DMS114 treated with DMSO at 0.1 percent for 48 hours (cell line): ENCODE measurements at regions not wholly inside any gene's neighbourhood (a gene's known extent, or its start where the extent isn't known, plus 50 kb on each side); places are given as distances from the start of the nearest gene placed in this dataset.
"Not testable (repeated sequence)": the region's sequence is repeated elsewhere in the genome, so short reads cannot be mapped to it uniquely, and the experiment has no call there.

Source experiments
- DNase-seq: peaks from one replicate; lab custom pipeline; 2025; ENCODE audit not compliant: unreplicated experiment; lab: John Stamatoyannopoulos, UW

- no peak for DNase-seq
These were observed 1019.0 kb downstream of the TAF11L14 start for GRCh38 chr5:18653216-18653752.

DNA sequence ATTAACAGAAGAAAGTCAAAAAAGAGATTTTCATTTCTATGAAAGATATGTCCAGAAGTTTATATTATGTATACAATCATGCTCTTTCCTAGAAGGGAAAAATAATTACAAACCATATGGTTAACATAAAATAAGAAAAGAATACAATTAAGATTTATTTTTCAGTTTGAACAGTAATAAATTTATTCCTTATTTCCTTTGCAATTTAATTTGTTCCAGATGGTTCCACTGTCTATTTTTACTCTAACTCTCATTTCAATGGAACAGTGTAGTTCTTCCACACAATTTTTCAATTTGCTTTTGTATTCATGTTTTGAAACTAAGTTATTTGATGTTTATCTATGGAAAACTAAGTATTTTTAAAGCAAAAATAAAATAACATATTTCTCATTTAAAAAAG, 1026.3 kb downstream of the TAF11L14 start:
- no peak for DNase-seq

- no peak for DNase-seq
These were observed 1028.0 kb downstream of the TAF11L14 start for GRCh38 chr5:18662231-18662630.

- not testable (repeated sequence) for DNase-seq
These were observed 1040.0 kb downstream of the TAF11L14 start for GRCh38 chr5:18674212-18674611.

- DNase-seq: no peak
These were observed 1040.8 kb downstream of the TAF11L14 start for GRCh38 chr5:18675041-18675440.

- no peak for DNase-seq
These were observed 1052.0 kb downstream of the TAF11L14 start for GRCh38 chr5:18686253-18686652.

GRCh38 chr5:18687429-18687828, 1053.2 kb downstream of the TAF11L14 start:
- DNase-seq: no peak

DNA sequence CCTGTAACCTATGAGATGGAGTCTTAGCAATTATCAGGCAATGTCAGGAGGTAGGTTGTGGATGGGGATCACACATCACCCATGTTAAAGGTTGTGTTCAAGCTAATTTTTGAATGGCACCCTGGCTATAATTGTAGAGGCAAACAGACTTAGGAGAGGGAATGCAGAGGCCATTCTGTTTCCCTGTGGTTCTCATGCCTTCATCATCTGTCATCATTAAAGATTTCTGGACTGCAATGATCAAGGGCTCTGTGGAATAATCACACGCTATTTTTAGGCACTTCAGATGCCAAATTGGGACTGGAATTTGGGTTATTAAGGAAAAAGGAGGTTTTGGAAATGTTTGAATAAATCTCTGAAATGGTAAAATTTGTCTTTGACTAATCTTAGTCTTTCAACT, 1065.4 kb downstream of the TAF11L14 start:
- DNase-seq: no peak

DNA sequence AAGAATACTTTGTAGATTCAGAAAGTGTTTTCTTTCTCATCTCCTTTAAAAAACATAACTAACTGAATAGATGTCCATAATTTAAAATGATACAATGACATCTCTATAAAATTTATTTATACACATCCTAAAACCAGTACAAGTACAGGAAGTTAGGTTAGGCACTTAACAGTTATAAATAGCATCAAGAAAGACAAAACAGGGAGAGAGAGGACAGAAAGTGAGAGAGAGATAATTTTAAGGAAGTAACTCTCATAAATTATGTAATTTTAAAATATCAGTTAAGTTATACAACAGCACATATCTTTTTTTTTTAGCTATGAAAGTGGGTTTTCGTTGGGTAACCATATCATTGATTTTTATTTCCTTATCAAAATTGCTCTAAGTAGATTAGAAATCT, 1068.6 kb downstream of the TAF11L14 start:
- no peak for DNase-seq

DNA sequence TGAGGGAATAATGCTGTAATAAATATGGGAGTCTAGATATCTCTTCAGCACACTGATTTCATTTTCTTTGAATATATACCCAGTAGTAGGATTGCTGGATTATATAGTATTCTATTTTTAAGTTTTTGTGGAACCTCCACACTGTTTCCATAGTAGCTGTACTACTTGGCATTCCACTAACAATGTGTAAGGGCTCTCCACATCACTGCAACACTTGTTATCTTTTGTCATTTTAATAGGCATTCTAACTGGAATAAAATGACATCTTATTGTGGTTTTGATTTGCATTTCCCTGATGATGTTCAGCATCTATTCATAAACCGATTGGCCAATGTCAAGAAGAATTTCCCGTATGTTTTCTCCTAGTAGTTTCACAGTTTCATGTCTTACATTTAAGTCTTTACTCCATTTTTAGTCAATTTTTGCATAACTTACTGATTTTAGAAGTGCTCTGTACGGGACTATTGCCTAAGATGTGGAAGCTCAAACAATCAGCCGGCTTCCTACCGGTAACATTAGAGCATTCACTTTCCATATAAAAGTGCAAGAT, 1078.8 kb downstream of the TAF11L14 start:
- DNase-seq: no peak

DNA sequence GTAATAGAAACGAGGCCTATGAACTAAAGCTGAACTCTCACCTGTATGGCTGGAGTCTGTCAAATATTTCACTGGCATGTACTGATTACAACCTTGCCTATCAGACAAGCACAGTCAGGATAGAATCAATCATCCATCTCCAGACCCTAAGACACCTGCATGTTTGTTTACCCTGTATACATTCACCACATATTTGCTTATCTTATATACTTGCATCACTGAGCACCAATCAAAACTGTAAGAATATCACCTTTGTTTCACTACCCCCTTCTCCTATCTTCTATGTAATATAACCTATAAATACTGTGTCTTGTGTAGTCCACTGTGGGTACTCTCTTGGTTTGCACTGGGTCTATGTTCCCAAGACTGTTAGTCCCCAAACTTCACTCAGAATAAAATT, 1085.7 kb downstream of the TAF11L14 start:
- DNase-seq: no peak

DNA sequence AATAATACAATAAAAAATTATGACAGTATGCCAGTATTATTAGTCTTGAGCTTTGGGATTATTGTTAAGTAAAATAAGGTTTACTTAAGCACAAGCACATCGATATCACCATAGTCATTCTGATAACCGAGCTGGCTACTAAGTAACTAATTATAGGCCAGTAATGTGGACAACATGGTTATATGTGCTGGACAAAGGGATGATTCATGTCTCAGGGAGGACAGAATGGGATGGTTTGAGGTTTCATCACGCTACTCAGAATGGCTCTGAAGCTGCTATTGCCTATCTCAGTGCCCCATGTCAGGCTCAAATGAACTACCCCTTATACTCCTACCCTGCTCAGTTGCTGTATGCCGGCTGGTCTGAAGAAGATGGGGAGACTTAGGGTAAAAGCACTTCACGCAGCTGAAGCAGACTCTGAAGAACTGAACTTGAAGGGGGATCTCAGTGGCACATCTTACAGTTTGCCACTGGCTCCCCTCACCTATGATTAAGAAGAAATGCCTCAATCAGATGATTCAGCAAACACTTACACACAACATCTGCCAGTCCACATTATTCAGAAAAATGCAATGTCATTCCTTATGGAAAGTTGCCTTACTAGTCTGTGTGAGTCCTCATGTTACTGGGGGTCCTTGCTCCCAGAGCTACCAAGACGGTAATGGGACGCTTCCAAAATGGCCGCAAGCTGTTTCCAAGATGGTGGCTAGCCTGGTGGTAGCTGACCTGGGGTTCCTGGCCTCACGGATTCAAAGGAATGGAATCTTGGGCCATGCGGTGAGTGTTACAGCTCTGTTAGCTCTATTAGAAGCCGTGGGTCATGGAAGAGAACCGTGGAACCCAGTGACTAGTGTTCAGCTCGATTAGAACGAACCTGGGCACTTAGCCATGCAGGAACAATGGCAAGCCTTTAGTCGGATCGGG, 1098.6 kb downstream of the TAF11L14 start:
- DNase-seq: no peak

DNA sequence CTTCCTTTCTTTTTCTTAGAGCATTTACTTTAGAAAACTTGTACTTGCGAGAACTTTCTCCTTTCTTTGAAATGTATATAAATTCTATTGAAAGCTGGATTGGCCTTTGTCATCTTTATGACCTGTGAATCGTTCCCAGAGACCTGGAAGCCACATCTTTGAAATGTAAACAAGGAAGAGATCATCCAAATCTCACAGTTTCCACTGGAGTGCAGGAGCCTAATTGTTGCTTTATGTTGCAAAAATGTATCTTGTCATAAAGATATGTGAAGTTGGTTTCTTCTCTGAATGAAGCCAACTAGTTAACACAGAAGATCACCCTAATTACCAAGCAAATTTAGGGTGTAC, 1101.8 kb downstream of the TAF11L14 start:
- no peak for DNase-seq

GRCh38 chr5:18736736-18737135, 1102.5 kb downstream of the TAF11L14 start:
- not testable (repeated sequence) for DNase-seq

DNA sequence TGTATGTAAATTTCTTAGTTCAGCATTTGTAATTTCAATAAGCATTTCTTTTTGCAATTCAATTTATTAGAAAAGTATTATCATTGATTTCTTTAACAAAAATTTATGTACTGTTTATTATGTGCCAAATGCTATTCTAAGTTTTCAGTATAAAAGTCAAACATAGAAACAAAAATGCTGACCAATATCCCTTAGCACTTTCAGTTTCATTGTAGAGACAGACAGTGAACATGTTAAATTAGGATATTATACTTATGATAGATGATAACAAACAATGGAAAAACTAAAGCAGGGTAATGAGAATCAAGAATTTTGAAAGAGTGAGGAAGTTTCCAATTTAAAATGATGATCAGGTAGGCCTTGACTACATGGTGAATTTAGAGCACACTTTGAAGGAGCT, 1106.0 kb downstream of the TAF11L14 start:
- DNase-seq: no peak

DNA sequence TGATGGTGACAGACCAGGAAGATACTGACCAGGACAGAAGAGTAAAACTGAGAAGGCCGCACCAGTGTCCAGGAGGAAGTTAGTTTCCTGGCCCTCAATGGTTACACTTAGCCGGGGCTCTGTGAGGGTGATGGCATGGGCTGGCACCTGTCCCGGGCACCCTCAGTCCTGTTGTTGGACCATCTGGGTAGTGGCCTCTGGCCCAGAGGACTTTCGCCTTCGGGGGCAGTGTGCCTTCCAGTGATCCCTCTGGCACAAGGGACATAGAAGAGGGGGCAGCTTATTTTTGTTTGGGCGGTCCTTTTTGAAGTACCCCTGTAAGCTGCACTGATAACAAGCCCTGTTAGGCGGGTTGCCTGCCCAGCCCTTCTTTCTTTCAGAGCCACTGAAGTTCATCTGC, 1108.6 kb downstream of the TAF11L14 start:
- no peak for DNase-seq

- DNase-seq: no peak
These were observed 1110.2 kb downstream of the TAF11L14 start for GRCh38 chr5:18744441-18744840.

GRCh38 chr5:18745042-18745987, 1111.1 kb downstream of the TAF11L14 start:
- DNase-seq: no peak

DNA sequence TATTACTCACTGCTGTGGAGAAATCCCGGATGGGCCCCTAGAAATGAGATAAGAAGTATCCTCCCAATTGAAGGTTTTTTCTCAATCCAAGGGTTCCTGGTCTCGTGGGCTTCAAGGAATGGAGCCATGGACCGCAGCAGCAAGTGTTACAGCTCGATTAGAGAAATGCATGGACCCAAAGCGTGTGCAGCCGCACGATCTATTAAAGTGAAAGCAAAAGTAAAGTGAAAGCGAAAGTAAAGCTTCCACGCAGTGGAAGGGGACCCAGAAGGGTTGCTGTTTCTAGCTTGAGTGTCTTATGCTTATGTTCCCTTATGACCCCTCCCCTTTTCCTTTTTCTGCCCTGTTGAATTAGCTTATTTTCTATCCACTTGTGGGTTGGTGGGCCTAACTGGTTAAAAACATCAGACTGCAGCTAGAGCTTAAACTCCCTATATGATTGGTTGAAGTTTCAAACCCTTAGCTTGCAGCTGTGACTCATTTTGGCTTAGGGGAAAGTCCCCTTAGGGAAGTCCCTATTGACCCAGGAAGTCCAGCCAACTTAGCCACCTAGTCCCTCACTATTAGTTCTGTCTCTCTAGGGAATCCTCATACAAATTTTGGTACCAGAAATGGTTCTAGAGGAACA, 1111.8 kb downstream of the TAF11L14 start:
- DNase-seq: no peak

DNA sequence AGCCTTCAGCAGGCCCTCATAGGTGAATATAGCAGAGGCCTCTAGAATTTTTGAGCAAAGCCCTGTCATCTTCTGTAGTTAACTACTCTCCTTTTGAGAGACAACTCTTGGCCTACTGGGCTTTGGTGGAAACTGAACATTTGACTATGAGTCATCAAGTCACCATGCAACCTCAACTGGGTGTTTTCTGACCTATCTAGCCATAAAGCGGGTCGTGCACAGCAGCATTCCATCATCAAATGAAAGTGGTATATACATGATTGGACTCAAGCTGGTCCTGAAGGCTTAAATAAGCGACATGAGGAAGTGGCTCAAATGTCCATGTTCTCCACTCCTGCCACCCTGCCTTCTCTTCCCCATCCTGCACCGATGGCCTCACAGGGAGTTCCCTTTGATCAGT, 1115.5 kb downstream of the TAF11L14 start:
- no peak for DNase-seq

- DNase-seq: no peak
These were observed 1118.1 kb downstream of the TAF11L14 start for GRCh38 chr5:18752317-18752716.
